M059J (cell line): ENCODE measurements at regions not wholly inside any gene's neighbourhood (a gene's known extent, or its start where the extent isn't known, plus 50 kb on each side); places are given as distances from the start of the nearest gene placed in this dataset.
A peak's percentile ranks its signal among the peaks of the same experiment; 100 is the strongest.

Source experiments
- DNase-seq: peaks from one replicate; pipeline ENCODE4 v3.0.0-alpha.2; 2012; ENCODE audit warnings: low read depth

DNA sequence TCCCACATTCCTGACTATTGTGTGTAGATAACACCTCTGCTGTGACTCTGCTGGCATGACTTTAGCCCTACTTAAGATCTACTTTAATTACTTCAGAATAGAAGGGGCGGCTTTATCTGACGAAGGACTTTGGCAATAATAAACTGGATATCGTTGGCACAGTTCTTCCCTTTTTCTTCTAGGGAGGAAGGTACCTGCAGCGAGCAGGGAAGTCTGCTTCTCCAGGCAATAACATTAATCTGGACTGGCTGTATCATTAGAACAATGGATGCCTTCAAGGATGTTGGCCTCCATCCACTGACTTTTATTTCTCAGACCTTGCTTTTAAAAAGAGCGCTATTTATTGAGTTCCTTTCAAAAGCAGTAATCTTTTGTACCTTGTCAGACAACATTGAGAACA, 172.6 kb upstream of the THSD7A start:
- no peak for DNase-seq

DNA sequence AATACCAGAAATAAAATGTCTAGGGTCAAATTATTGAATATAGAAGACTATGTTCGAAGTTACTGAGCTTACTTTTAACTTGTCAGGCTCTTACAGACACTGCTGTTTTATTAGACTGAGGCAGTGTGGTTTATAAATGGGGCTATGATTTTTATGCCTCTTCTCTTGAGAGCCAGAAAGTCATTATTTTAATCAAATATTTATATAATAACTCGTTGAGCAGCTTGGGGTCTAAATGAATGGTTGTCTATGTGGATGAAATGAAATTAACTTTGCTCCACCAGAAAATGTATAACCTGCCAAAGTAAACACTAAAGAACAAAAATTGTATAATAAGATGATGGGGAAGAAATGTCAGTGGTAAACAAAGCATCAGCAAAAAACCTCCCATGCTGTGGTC, 175.6 kb upstream of the THSD7A start:
- no peak for DNase-seq

GRCh38 chr7:12013983-12014382, 182.0 kb upstream of the THSD7A start:
- no peak for DNase-seq

- no peak for DNase-seq
Measured at GRCh38 chr7:12016439-12016838, 184.4 kb upstream of the THSD7A start.

- DNase-seq = no peak
Measured at GRCh38 chr7:12017046-12017445, 185.0 kb upstream of the THSD7A start.

- DNase-seq = peak; percentile 61
Measured at GRCh38 chr7:12022011-12022410, 189.1 kb upstream of the TMEM106B start.

DNA sequence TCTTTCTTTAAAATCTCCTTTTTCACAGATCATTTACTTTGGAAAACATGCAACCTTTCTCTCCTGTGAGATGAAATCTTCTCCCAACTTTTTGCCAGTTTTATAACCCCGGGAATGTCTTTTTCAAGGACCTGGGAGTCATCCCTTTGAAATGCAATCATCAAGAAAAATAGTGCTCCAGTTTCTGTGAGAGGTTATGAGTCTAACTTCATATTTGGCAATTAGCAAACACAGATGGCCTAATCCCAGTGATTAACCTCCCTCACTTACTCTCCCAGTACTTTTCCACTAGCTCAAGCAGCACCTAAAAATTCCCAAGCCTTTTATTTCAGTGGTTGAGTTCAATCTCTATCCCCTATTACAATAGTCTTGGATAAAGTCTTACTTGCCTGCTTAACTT, 185.8 kb upstream of the TMEM106B start:
- DNase-seq = peak; percentile 67

DNA sequence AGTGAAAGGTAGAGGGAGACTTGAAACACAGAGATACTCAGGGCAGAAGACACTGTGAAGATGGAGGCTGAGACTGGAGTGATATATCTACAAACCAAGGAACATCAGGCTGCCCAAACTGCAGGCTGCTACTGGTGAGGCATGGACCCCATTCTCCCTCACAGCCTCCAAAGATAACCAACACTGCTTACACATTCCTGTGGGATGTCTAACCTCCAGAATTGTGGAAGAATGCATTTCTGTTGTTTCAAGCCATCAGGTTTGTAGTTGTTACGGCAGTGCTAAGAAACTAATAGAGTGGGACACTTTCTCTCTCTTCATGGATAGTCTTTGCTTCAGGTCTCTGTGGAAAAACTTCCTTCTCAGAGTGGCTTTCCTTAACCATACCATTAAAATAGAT, 182.6 kb upstream of the TMEM106B start:
- peak; percentile 81 for DNase-seq

GRCh38 chr7:12030116-12030515, 181.0 kb upstream of the TMEM106B start:
- DNase-seq = peak; percentile 94

GRCh38 chr7:12031186-12031585, 179.9 kb upstream of the TMEM106B start:
- peak; percentile 59 for DNase-seq

GRCh38 chr7:12031638-12032037, 179.5 kb upstream of the TMEM106B start:
- DNase-seq = peak; percentile 90

GRCh38 chr7:12032146-12032545, 178.9 kb upstream of the TMEM106B start:
- peak; percentile 66 for DNase-seq

- DNase-seq = peak; percentile 81
Measured at GRCh38 chr7:12043457-12043856, 167.6 kb upstream of the TMEM106B start.

- no peak for DNase-seq
Measured at GRCh38 chr7:12052211-12052610, 158.9 kb upstream of the TMEM106B start.

- no peak for DNase-seq
Measured at GRCh38 chr7:12053561-12053960, 157.5 kb upstream of the TMEM106B start.

DNA sequence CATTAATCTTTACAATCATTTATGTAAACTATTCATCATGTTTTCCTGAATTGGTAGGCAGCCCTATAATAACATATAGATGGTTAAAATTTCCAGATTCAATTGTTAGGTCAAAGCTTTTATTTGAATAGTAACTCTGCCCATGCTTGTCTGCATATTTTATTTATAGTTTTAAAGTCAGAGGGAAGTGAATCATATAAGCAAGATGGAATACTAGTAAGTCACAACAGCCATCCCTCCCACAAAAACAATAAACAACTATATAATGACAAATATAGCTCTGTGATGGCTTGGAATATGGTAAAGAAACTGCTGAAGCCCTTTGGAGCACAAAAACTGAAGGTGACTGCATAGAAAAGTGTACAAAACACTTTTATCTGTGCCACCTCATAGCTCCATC, 156.3 kb upstream of the TMEM106B start:
- DNase-seq = peak; percentile 37

GRCh38 chr7:12056381-12056780, 154.7 kb upstream of the TMEM106B start:
- peak; percentile 85 for DNase-seq

DNA sequence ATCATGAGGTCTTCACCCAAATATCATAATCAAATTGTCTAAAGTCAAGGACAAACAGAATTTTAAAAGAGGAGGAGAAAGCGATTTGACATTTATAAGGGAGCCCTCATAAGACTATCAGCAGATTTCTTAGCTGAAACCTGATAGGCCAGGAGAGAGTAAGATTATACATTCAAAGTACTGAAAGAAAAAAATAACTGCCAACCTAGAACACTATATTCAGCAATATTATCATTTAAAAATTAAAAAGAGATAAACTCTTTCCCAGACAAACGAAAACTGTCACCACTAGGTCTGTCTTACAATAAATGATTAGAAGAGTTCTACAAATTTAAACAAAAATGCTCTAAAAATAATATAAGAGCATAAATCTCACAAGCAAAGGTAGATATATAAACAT, 154.1 kb upstream of the TMEM106B start:
- no peak for DNase-seq

DNA sequence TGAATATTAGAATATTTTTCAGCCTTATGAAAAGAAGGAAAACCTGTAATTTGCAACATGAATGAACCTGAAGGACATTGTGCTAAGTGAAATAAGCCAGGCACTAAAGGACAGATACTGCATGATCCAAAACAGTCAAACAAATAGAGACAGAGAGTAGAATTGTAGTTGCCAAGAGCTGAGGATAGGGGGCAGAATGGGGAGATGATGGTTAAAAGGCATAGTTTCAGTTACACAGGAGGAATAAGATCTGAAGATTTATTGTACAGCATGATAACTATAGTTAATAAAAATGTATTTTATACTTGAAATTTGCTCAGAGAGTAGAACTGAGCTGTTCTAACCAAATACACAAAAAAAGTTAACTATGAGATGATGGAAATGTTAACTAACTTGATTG, 149.0 kb upstream of the TMEM106B start:
- no peak for DNase-seq

GRCh38 chr7:12064586-12065127, 146.4 kb upstream of the TMEM106B start:
- peak; percentile 47 for DNase-seq

- DNase-seq = peak; percentile 50
Measured at GRCh38 chr7:12066004-12066403, 145.1 kb upstream of the TMEM106B start.

- peak; percentile 72 for DNase-seq
Measured at GRCh38 chr7:12066521-12066920, 144.6 kb upstream of the TMEM106B start.

DNA sequence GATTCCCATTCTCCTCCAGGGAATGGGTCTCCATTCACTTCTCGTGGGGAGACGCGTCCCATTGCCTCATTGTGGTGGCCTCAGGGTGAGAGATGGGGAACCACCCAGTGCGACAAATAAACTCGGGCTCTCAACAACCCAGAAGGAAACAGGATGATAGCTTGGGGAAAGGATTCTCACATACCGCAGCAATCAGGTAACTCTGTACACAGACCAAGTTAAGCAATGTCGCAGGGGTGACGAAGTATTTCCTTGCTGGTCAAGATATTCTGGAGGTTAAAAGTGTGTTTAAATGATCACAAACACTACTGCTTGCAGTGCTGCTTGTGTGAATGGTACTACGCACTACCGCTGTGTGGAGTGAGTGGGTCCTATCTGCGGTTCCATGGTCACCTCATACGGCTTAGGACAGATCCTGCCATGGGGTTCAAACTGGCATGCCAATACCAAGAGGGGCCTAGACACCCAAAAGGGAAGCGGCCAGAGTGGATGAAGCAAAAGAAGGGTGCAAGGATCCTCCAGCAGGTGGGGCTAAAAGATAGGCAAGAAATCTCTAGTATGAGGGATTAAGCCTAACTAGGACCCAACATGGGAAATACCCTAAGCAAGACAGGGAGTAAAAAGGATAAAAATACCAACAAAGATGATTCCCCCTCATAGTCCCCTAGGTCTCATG, 143.8 kb upstream of the TMEM106B start:
- DNase-seq = peak; percentile 74

- DNase-seq = no peak
Measured at GRCh38 chr7:12069757-12070156, 141.3 kb upstream of the TMEM106B start.
